GM04503 (cell line): ENCODE measurements at regions not wholly inside any gene's neighbourhood (a gene's known extent, or its start where the extent isn't known, plus 50 kb on each side); places are given as distances from the start of the nearest gene placed in this dataset.

ENCODE experiments used
- DNase-seq: peaks from one replicate; pipeline ENCODE4 v3.0.0-alpha.2; 2012; ENCODE audit warnings: low read depth

GRCh38 chr7:113460067-113460466 lies 341.7 kb upstream of the SMIM30 start:
- no peak for DNase-seq

- no peak for DNase-seq
These were observed 338.2 kb upstream of the SMIM30 start for GRCh38 chr7:113456533-113456932.

- no peak for DNase-seq
These were observed 336.3 kb upstream of the SMIM30 start for GRCh38 chr7:113454597-113455169.

GRCh38 chr7:113452245-113452644 lies 333.9 kb upstream of the SMIM30 start:
- DNase-seq, result no peak

GRCh38 chr7:113446791-113447190 lies 328.4 kb upstream of the SMIM30 start:
- no peak for DNase-seq

DNA sequence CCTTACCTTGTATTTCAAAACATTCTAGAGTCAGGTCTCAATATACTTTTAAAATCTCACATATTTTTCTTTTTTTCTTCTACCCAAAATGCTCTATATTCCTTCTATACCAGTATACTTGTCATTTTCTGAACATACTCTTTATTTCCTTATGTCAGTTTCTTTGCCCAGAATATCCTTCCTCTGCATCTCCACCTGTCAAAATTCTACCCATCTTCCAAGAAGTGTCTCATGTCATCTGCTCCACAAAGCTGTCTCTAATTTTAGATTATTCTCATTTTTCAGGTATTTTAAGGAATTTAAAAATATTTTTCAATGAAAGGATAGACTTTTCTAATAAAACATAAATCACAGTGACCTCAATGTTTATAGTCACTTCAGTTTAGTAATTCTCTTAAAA lies 328.0 kb upstream of the SMIM30 start:
- no peak for DNase-seq

DNA sequence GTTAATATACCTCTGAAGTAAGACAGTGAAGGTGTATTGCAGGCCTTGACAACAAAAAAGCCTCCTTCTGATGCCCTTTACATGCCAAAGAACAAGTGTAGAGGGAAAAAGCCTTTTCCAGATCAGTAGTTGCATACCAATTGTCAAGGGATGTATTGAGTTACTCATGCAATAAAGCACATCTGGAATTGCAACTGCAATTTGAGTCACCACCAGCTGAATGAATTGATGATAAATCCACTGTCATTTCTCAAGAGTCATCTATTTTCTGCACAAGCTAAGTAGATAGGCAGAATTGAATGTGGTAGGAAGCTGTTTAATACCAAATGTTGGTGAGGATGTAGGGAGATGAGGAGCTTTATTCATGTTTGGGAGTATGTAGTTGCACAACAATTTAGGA lies 325.9 kb upstream of the SMIM30 start:
- no peak for DNase-seq

DNA sequence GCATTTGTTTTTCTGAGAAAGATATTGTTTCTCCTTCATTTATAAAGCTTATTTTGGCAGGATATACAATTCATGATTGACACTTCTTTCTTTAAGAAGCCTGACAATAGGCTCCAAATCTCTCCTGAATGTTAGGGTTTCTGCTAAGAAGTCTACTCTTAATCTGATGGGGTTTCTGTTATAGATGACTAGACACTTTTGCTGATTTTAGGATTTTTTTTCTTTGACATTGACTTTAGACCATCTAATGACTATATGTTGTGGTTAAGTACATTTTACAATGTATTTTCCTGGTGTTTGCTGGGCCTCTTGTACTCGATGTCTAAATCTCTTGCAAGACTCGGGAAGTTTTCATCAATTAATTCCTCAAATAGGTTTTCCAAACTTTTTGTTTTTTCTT lies 321.8 kb upstream of the SMIM30 start:
- DNase-seq, result no peak

GRCh38 chr7:113431406-113431805 lies 313.1 kb upstream of the SMIM30 start:
- no peak for DNase-seq

DNA sequence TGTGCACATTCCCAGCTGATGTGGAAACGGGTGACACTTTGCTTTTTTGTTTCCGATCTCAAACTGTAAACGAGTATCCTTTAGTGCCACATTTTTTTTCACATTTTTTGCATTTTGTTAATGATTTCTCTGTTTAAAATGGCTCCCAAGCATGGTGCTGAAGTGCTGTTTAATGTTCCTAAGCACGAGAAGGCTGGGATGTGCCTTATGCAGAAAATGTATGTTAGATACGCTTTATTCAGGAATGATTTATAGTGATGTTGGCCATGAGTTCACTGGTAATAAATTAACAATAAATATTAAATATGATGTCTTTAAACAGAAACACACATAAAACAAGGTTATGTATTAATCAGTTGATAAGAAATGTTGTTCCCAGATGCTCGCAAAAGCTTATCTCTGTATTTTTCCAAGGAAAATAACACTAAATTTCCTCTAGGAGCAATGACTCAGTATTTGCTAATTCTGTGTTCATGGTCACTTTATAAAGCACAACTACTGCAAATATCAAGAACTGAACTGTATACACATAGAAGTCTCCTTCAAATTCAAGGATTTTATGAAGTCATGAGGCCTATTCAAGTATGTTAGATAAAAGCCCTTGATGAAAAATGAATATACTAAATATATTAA lies 305.9 kb upstream of the SMIM30 start:
- no peak for DNase-seq

DNA sequence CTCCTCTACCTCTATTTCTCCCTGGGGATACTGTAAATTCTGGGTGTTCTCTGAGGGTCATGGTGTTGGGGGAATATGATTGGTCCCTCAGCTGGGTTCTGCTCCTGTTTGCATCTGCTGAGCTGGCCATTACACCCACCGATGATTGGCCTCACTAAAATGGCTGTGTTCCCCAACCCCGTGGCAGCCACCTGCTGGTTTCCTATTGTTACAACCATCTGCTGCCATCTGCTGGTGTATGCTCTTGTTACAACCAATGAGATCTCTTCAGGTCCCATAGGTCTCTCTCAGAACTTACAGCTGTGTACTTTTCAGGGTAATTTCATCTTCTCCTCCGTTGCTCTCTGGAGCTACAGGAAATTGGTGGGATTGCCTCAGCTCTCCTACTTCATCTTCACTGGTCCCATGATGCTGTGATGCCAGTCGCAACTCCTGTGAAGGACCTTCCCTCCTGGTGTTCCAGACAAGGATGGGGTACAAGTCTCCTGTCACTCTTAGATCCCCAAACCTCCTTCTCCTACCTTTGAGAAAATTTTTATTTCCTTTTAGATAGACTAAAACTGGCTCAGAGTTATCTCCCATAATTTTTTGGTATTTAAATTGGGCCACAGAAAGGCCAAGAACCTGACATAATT lies 303.5 kb upstream of the SMIM30 start:
- DNase-seq, result peak; percentile 25

GRCh38 chr7:113414401-113415035 lies 296.2 kb upstream of the SMIM30 start:
- DNase-seq, result no peak

DNA sequence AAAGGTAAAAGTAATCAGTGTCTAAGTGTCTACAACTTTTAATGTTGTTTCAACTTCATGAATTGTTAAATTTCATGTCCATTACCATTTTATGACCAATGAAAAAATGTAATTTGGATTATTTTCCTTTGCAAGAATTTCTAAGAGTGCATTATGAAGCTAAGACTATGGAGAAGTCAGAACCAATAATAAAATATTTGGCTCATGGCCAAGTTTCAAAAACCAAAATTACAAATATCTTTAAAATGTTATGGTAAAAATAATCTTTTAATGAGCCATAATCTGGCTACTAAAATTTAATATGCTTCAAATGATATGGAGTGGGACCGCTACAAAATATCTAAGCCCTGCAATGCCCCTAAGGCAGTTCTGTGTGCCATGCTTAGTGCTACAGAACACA lies 294.1 kb upstream of the SMIM30 start:
- DNase-seq, result no peak

- DNase-seq, result no peak
These were observed 292.4 kb upstream of the SMIM30 start for GRCh38 chr7:113410796-113411195.

GRCh38 chr7:113408999-113409398 lies 290.6 kb upstream of the SMIM30 start:
- DNase-seq, result no peak

GRCh38 chr7:113405296-113406056 lies 287.1 kb upstream of the SMIM30 start:
- no peak for DNase-seq

- no peak for DNase-seq
These were observed 285.9 kb upstream of the SMIM30 start for GRCh38 chr7:113404245-113404644.

DNA sequence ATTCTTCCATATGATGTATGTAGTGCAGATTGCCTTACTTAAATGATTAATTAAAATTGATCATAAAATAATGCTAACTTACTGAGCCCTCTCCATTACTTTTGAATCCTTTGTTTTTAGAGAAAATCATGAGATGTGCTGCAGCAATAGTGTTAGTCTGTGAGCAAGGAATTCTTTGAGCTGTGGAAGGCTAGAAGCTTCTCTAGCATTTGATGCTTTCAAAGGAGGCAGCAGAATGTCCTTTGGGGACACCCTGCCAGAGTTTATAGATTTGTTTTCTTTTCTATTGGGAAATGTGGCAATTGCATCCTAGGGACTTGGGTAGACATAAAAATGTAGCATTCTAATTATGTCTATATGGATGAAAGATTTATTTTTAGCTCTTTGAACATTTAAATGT lies 284.1 kb upstream of the SMIM30 start:
- DNase-seq, result no peak

DNA sequence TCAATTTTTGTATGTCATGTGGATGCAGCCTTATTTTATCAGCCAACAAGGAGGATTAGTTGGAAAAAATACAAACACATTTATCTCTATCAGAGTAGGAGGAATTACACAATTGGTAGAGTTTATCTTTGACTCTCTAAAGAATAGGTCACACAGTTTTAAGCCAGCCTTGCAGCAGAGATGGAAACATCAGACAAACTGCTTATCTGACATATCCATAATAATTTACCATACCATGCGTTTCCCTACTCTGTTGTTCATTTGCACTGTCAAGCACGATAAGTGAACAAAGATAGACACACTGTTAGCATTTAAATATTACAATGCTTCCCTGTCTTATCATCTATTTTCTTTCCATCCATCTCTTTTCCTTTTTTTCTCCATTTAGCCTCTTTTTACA lies 283.7 kb upstream of the SMIM30 start:
- DNase-seq, result no peak

GRCh38 chr7:113394856-113395255 lies 276.5 kb upstream of the SMIM30 start:
- no peak for DNase-seq

- DNase-seq, result no peak
These were observed 274.6 kb upstream of the SMIM30 start for GRCh38 chr7:113392841-113393540.

DNA sequence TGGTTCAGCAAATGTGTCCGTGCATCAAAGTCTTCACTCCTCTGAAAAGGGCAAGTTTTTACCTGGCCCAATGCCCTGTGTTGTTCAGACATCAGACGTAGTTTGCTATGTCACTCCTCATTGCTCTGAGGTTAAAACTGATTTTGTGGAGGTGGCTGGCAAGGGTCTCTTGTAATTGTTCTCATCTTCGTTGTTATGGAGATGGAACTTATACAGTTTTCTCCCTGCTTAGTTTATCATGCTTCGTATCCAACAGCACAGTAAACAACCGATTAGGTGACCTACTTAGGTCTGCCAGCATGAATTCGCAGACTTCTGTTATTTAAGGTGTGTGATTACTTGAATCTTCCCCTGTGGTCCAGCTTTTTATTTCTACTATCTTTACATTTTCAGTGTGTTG lies 274.1 kb upstream of the SMIM30 start:
- DNase-seq, result no peak
